GM12873 (cell line): ENCODE measurements at regions not wholly inside any gene's neighbourhood (a gene's known extent, or its start where the extent isn't known, plus 50 kb on each side); places are given as distances from the start of the nearest gene placed in this dataset.

Source experiments
- TF ChIP-seq, protein P1 (sequence below): IDR thresholded peaks from 2 replicates; pipeline ENCODE4 v1.5.1; 2012; ENCODE audit warnings: low read depth, mild to moderate bottlenecking, moderate library complexity, low read length, control low read depth; ENCODE audit not compliant: insufficient read depth; ENCODE audit errors: missing control alignments

- TF ChIP-seq, protein P1, sequence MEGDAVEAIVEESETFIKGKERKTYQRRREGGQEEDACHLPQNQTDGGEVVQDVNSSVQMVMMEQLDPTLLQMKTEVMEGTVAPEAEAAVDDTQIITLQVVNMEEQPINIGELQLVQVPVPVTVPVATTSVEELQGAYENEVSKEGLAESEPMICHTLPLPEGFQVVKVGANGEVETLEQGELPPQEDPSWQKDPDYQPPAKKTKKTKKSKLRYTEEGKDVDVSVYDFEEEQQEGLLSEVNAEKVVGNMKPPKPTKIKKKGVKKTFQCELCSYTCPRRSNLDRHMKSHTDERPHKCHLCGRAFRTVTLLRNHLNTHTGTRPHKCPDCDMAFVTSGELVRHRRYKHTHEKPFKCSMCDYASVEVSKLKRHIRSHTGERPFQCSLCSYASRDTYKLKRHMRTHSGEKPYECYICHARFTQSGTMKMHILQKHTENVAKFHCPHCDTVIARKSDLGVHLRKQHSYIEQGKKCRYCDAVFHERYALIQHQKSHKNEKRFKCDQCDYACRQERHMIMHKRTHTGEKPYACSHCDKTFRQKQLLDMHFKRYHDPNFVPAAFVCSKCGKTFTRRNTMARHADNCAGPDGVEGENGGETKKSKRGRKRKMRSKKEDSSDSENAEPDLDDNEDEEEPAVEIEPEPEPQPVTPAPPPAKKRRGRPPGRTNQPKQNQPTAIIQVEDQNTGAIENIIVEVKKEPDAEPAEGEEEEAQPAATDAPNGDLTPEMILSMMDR = no peak
Observed at GRCh38 chr5:158637039-158637438, 462.7 kb downstream of the EBF1 start.

DNA sequence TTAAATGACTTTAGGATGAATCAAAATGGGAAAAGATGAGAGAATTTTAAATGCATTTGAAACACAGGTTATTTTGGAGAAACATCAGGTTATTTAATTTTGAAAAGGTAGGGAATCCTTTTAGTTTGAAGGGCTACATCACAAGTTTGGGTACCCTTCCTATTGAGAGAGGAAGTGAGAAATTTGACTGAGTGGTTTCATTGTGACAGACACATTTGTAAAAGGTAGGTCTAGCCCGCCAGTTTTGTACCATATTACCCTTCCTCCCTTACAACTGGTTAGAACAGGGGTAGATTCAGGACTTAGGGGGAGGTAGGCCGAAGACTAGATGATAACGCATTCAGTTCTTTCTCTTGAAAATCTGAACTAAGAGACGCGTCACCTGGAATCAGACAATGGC is 464.2 kb downstream of the EBF1 start:
- TF ChIP-seq, protein P1 = no peak

- TF ChIP-seq, protein P1 = no peak
Observed at GRCh38 chr5:158634714-158635113, 465.0 kb downstream of the EBF1 start.

GRCh38 chr5:158629591-158630312 is 470.0 kb downstream of the EBF1 start:
- TF ChIP-seq, protein P1 = no peak

DNA sequence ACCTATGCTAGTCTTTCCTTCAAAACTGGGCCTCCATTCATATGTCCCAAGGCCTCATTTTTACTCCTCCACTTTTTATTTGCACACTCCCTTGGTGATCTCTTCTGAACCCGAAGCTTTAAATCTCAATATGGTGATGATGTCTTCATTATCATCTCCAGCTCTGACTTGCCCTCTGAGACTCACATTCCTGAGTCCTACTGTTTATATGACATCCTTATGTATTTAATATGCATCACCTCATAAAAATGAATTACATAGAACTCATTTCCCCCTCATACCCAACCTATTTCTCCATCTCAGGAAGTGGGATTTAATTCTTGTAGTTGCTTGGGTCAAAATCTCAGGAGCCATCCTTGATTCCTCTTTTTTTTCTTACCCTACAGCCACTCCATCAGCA is 473.0 kb downstream of the EBF1 start:
- TF ChIP-seq, protein P1 = no peak

DNA sequence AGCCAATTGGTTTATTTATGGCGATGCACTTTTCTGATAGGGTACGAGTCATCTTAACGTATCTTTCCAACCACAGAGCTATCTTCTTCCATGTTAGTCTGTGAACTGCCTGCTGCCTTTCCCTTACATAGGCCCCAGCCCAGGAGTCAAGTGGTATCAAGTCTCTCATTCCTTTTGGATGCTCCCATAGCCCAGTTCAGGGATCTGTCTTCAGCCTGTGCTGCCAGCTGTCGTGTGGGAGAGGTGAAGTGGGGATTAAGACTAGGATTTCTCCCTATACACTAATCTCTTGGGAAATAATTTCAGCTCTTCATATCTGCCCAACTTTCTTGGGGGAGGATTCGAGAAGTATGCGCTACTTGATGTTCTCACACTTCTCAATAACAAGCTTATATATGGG is 475.7 kb downstream of the EBF1 start:
- TF ChIP-seq, protein P1 = no peak

DNA sequence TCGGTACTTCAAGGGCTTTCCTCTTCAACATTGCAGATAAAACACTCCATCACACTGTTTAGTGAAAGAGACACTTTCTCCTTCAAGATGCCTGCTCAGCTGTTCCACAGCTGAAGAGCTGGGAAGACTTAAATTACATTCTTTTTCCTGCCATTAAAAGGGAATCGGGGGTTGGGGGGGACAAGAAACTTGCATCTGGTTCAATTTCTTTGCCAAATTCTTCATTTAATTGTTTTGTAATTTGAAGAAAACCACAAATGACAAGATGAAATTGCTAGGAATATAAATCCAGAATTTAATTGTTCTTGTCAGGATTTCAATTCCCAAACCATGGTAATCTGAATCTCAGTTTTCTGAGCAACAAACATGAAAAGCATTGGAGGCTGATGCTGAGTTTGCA is 478.3 kb downstream of the EBF1 start:
- TF ChIP-seq, protein P1 = no peak
